IMR-90 (cell line): ENCODE measurements at regions not wholly inside any gene's neighbourhood (a gene's known extent, or its start where the extent isn't known, plus 50 kb on each side); places are given as distances from the start of the nearest gene placed in this dataset.

Source experiments
- BHLHE40 ChIP-seq: fragments of 150-350 bp; IDR thresholded peaks from 2 replicates; pipeline ENCODE4 v1.6.1; 2016; ENCODE audit warnings: mild to moderate bottlenecking, low read depth, low read length
- CEBPB ChIP-seq: IDR thresholded peaks from 2 replicates; pipeline ENCODE4 v1.6.1; 2012; ENCODE audit warnings: low read depth, low read length, improper control_type of control experiment
- CHD1 ChIP-seq: IDR thresholded peaks from 2 replicates; pipeline ENCODE4 v1.6.1; 2012; ENCODE audit warnings: low read depth, low read length, improper control_type of control experiment
- FOS ChIP-seq: fragments of 150-350 bp; IDR thresholded peaks from 2 replicates; pipeline ENCODE4 v1.6.1; 2016; ENCODE audit warnings: low read depth, low read length
- MAFK ChIP-seq: IDR thresholded peaks from 2 replicates; pipeline ENCODE4 v1.6.1; 2012; ENCODE audit warnings: low read depth, low read length, improper control_type of control experiment
- MAZ ChIP-seq: IDR thresholded peaks from 2 replicates; pipeline ENCODE4 v1.6.1; 2012; ENCODE audit warnings: low read depth, mild to moderate bottlenecking, low read length, improper control_type of control experiment, moderate library complexity, borderline replicate concordance
- MXI1 ChIP-seq: IDR thresholded peaks from 2 replicates; pipeline ENCODE4 v1.6.1; 2012; ENCODE audit warnings: low read depth, mild to moderate bottlenecking, low read length, moderate library complexity, borderline replicate concordance
- POLR2A ChIP-seq: IDR thresholded peaks from 2 replicates; pipeline ENCODE4 v1.6.1; 2012; ENCODE audit warnings: mild to moderate bottlenecking, low read depth, low read length
- RAD21 ChIP-seq: IDR thresholded peaks from 2 replicates; pipeline ENCODE4 v1.6.1; 2012; ENCODE audit warnings: low read length, improper control_type of control experiment
- RFX5 ChIP-seq: IDR thresholded peaks from 2 replicates; pipeline ENCODE4 v1.8.0; 2012; ENCODE audit warnings: low read depth, mild to moderate bottlenecking, low read length, moderate library complexity
- SMC3 ChIP-seq: fragments of 150-350 bp; IDR thresholded peaks from 2 replicates; pipeline ENCODE4 v1.6.1; 2016; ENCODE audit warnings: low read depth, mild to moderate bottlenecking, antibody characterized with exemption, low read length, moderate library complexity
- TF ChIP-seq, protein P1 (sequence below): conservative IDR thresholded peaks from 2 replicates; pipeline ENCODE4 v1.5.1; 2012; ENCODE audit warnings: mild to moderate bottlenecking, low read depth, low read length, improper control_type of control experiment
- TF ChIP-seq, protein P2 (sequence below): fragments of 150-350 bp; IDR thresholded peaks from 2 replicates; pipeline ENCODE4 v1.6.1; 2016; ENCODE audit warnings: low read depth, mild to moderate bottlenecking, low read length, moderate library complexity, borderline replicate concordance
- TF ChIP-seq, protein P3 (sequence below): fragments of 150-350 bp; IDR thresholded peaks from 2 replicates; pipeline ENCODE4 v1.6.1; 2017; ENCODE audit warnings: mild to moderate bottlenecking, antibody characterized with exemption, low read length, low read depth

DNA sequence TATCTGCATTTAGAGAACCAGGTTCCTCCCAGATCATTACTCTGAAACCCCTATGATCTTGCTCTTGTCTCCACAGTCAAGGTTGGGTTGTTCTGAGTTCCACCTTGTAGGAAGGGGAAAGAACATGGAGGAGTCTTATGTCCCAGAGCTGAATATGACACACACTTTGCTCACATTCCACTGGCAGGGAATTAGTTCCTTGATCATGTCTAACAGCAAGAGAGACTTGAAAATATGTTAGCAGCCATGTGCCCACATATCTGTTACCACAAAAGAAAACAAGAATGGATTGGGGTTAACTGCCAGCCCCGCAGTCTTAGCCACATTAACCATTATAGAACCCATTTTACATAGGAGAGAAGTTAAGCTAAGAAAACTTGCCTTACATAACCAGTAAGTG lies 71.1 kb upstream of the MDM1 start:
- TF ChIP-seq, protein P1, sequence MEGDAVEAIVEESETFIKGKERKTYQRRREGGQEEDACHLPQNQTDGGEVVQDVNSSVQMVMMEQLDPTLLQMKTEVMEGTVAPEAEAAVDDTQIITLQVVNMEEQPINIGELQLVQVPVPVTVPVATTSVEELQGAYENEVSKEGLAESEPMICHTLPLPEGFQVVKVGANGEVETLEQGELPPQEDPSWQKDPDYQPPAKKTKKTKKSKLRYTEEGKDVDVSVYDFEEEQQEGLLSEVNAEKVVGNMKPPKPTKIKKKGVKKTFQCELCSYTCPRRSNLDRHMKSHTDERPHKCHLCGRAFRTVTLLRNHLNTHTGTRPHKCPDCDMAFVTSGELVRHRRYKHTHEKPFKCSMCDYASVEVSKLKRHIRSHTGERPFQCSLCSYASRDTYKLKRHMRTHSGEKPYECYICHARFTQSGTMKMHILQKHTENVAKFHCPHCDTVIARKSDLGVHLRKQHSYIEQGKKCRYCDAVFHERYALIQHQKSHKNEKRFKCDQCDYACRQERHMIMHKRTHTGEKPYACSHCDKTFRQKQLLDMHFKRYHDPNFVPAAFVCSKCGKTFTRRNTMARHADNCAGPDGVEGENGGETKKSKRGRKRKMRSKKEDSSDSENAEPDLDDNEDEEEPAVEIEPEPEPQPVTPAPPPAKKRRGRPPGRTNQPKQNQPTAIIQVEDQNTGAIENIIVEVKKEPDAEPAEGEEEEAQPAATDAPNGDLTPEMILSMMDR: no peak
- no peak for TF ChIP-seq CEBPB
- no peak for TF ChIP-seq POLR2A
- TF ChIP-seq, protein P2, sequence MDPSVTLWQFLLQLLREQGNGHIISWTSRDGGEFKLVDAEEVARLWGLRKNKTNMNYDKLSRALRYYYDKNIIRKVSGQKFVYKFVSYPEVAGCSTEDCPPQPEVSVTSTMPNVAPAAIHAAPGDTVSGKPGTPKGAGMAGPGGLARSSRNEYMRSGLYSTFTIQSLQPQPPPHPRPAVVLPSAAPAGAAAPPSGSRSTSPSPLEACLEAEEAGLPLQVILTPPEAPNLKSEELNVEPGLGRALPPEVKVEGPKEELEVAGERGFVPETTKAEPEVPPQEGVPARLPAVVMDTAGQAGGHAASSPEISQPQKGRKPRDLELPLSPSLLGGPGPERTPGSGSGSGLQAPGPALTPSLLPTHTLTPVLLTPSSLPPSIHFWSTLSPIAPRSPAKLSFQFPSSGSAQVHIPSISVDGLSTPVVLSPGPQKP: no peak
- TF ChIP-seq, protein P3, sequence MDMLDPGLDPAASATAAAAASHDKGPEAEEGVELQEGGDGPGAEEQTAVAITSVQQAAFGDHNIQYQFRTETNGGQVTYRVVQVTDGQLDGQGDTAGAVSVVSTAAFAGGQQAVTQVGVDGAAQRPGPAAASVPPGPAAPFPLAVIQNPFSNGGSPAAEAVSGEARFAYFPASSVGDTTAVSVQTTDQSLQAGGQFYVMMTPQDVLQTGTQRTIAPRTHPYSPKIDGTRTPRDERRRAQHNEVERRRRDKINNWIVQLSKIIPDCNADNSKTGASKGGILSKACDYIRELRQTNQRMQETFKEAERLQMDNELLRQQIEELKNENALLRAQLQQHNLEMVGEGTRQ: no peak
- TF ChIP-seq RFX5: no peak
- no peak for TF ChIP-seq SMC3
- no peak for TF ChIP-seq CHD1
- TF ChIP-seq MAFK: no peak
- TF ChIP-seq BHLHE40: no peak
- TF ChIP-seq RAD21: no peak
- TF ChIP-seq FOS: no peak
- TF ChIP-seq MAZ: no peak
- TF ChIP-seq MXI1: no peak
